GM12892 (cell line): ENCODE measurements at regions not wholly inside any gene's neighbourhood (a gene's known extent, or its start where the extent isn't known, plus 50 kb on each side); places are given as distances from the start of the nearest gene placed in this dataset.
"Not testable (repeated sequence)": the region's sequence is repeated elsewhere in the genome, so short reads cannot be mapped to it uniquely, and the experiment has no call there.

ENCODE experiments used
- POLR2A ChIP-seq: IDR thresholded peaks from 2 replicates; pipeline ENCODE4 v1.6.1; 2011; ENCODE audit warnings: low read depth, low read length, control low read depth
- POLR2AphosphoS5 ChIP-seq: IDR thresholded peaks from 2 replicates; pipeline ENCODE4 v1.6.1; 2011; ENCODE audit warnings: low read depth, low read length, control low read depth
- TAF1 ChIP-seq: IDR thresholded peaks from 2 replicates; pipeline ENCODE4 v1.6.1; 2011; ENCODE audit warnings: low read depth, mild to moderate bottlenecking, control low read depth, low read length, borderline replicate concordance

- not testable (repeated sequence) for TF ChIP-seq POLR2A, POLR2AphosphoS5, TAF1
Observed at GRCh38 chr5:42932011-42932410, 108.1 kb downstream of the ANXA2R start.
